DOHH2 (cell line): ENCODE measurements at regions not wholly inside any gene's neighbourhood (a gene's known extent, or its start where the extent isn't known, plus 50 kb on each side); places are given as distances from the start of the nearest gene placed in this dataset.
"Not testable (repeated sequence)": the region's sequence is repeated elsewhere in the genome, so short reads cannot be mapped to it uniquely, and the experiment has no call there.

Experiments used
- CTCF ChIP-seq: fragments of 200-600 bp; sonication (generic); IDR thresholded peaks from one replicate; pipeline ENCODE4 v1.5.1; 2014; ENCODE audit warnings: antibody characterized with exemption, mild to moderate bottlenecking, low read depth, low read length; ENCODE audit not compliant: poor library complexity, severe bottlenecking
- EZH2phosphoT487 ChIP-seq: fragments of 200-600 bp; sonication (generic); IDR thresholded peaks from 2 replicates; pipeline ENCODE4 v1.6.1; 2017; ENCODE audit warnings: borderline replicate concordance, mild to moderate bottlenecking, antibody characterized with exemption, low read length, moderate library complexity, mixed read lengths

- TF ChIP-seq CTCF, EZH2phosphoT487: not testable (repeated sequence)
These were observed 108.6 kb upstream of the POMZP3 start for GRCh38 chr7:76735668-76736067.
